T-helper 2 cell treated with Interferon-gamma antibody and Interleukin-4, amounts not matched to agents 5 μg/mL and 100 μg/mL, for 36 hours (primary cell): ENCODE measurements at regions not wholly inside any gene's neighbourhood (a gene's known extent, or its start where the extent isn't known, plus 50 kb on each side); places are given as distances from the start of the nearest gene placed in this dataset.
A peak's percentile ranks its signal among the peaks of the same experiment; 100 is the strongest.
"Not testable (repeated sequence)": the region's sequence is repeated elsewhere in the genome, so short reads cannot be mapped to it uniquely, and the experiment has no call there.

Experiments
- DNase-seq: peaks from one replicate; pipeline ENCODE4 v3.0.0; 2021; ENCODE audit warnings: low spot score
- H3K27ac Mint-ChIP-seq: one replicate; pipeline ENCODE4 v1.8.0; 2021; ENCODE audit warnings: mild to moderate bottlenecking, mixed read lengths
- H3K27me3 Mint-ChIP-seq: one replicate; pipeline ENCODE4 v1.8.0; 2021; ENCODE audit warnings: low read depth, mixed read lengths
- H3K36me3 Mint-ChIP-seq: one replicate; pipeline ENCODE4 v1.8.0; 2021; ENCODE audit warnings: low read depth, mixed read lengths
- H3K4me1 Mint-ChIP-seq: one replicate; pipeline ENCODE4 v1.8.0; 2021; ENCODE audit warnings: low read depth, mixed read lengths
- H3K4me3 Mint-ChIP-seq: one replicate; pipeline ENCODE4 v1.8.0; 2022; ENCODE audit warnings: mild to moderate bottlenecking, moderate library complexity, mixed read lengths
- H3K9me3 Mint-ChIP-seq: one replicate; pipeline ENCODE4 v1.8.0; 2021; ENCODE audit warnings: mixed read lengths

- H3K27ac Mint-ChIP-seq: no peak overlapping the region
- H3K9me3 Mint-ChIP-seq: no peaks in the 10 kb centered on the region
- peaks cover 3% of the 10 kb centered on the region for H3K4me1 Mint-ChIP-seq
- H3K27me3 Mint-ChIP-seq: no peaks in the 10 kb centered on the region
- DNase-seq: no peak
- no peak overlapping the region for H3K4me3 Mint-ChIP-seq
- no peaks in the 10 kb centered on the region for H3K36me3 Mint-ChIP-seq
Observed at GRCh38 chr6:84597238-84597875, 167.0 kb downstream of the TBX18 start.

GRCh38 chr6:84596488-84596887 is 167.9 kb downstream of the TBX18 start:
- peaks cover 4% of the 10 kb centered on the region for H3K27me3 Mint-ChIP-seq
- H3K4me3 Mint-ChIP-seq: no peak overlapping the region
- no peak overlapping the region for H3K27ac Mint-ChIP-seq
- no peak for DNase-seq
- peaks cover 3% of the 10 kb centered on the region for H3K4me1 Mint-ChIP-seq
- no peaks in the 10 kb centered on the region for H3K9me3 Mint-ChIP-seq
- H3K36me3 Mint-ChIP-seq: no peaks in the 10 kb centered on the region

GRCh38 chr6:84588697-84589080 is 175.7 kb downstream of the TBX18 start:
- H3K4me3 Mint-ChIP-seq: peak overlapping the region; percentile 35
- peaks cover 4% of the 10 kb centered on the region for H3K27me3 Mint-ChIP-seq
- no peaks in the 10 kb centered on the region for H3K36me3 Mint-ChIP-seq
- peaks cover 5% of the 10 kb centered on the region for H3K4me1 Mint-ChIP-seq
- H3K27ac Mint-ChIP-seq: no peak overlapping the region
- no peak for DNase-seq
- H3K9me3 Mint-ChIP-seq: peaks cover 4% of the 10 kb centered on the region

GRCh38 chr6:84587994-84588696 is 176.3 kb downstream of the TBX18 start:
- H3K4me3 Mint-ChIP-seq: peak overlapping the region; percentile 35
- not testable (repeated sequence) for DNase-seq, H3K9me3 Mint-ChIP-seq, H3K4me1 Mint-ChIP-seq, H3K27me3 Mint-ChIP-seq, H3K36me3 Mint-ChIP-seq
- H3K27ac Mint-ChIP-seq: peak overlapping the region; percentile 39

GRCh38 chr6:84587202-84587940 is 177.0 kb downstream of the TBX18 start:
- not testable (repeated sequence) for H3K27me3 Mint-ChIP-seq

GRCh38 chr6:84583784-84584183 is 180.6 kb downstream of the TBX18 start:
- DNase-seq: no peak
- no peak overlapping the region for H3K4me3 Mint-ChIP-seq

More at GRCh38 chr6:84587202-84587940, 177.0 kb downstream of the TBX18 start:
- H3K9me3 Mint-ChIP-seq, H3K4me1 Mint-ChIP-seq, DNase-seq, H3K27ac Mint-ChIP-seq, H3K36me3 Mint-ChIP-seq, H3K4me3 Mint-ChIP-seq: not testable (repeated sequence)

GRCh38 chr6:84582997-84583396 is 181.4 kb downstream of the TBX18 start:
- H3K4me3 Mint-ChIP-seq: no peak overlapping the region
- no peak overlapping the region for H3K27ac Mint-ChIP-seq
- no peaks in the 10 kb centered on the region for H3K36me3 Mint-ChIP-seq
- DNase-seq: no peak
- H3K4me1 Mint-ChIP-seq: peaks cover 6% of the 10 kb centered on the region
- no peaks in the 10 kb centered on the region for H3K27me3 Mint-ChIP-seq
- H3K9me3 Mint-ChIP-seq: peaks cover 11% of the 10 kb centered on the region

More at GRCh38 chr6:84583784-84584183, 180.6 kb downstream of the TBX18 start:
- Mint-ChIP-seq H3K27me3 (no peaks in the 10 kb centered on the region), H3K27ac (no peak overlapping the region), H3K4me1 (peaks cover 12% of the 10 kb centered on the region), H3K9me3 (peaks cover 11% of the 10 kb centered on the region), H3K36me3 (no peaks in the 10 kb centered on the region)

GRCh38 chr6:84581494-84582259 is 182.7 kb downstream of the TBX18 start:
- H3K27me3 Mint-ChIP-seq: no peaks in the 10 kb centered on the region
- H3K9me3 Mint-ChIP-seq: peaks cover 11% of the 10 kb centered on the region
- H3K4me1 Mint-ChIP-seq: peaks cover 6% of the 10 kb centered on the region
- H3K27ac Mint-ChIP-seq: peak overlapping the region; percentile 15
- peak overlapping the region; percentile 9 for H3K4me3 Mint-ChIP-seq
- H3K36me3 Mint-ChIP-seq: no peaks in the 10 kb centered on the region
- no peak for DNase-seq

- Mint-ChIP-seq H3K36me3 (no peaks in the 10 kb centered on the region), H3K27ac (no peak overlapping the region), H3K4me3 (no peak overlapping the region), H3K27me3 (no peaks in the 10 kb centered on the region), H3K9me3 (peaks cover 10% of the 10 kb centered on the region), H3K4me1 (peaks cover 10% of the 10 kb centered on the region)
- DNase-seq: no peak
Observed at GRCh38 chr6:84579404-84579803, 185.0 kb downstream of the TBX18 start.

DNA sequence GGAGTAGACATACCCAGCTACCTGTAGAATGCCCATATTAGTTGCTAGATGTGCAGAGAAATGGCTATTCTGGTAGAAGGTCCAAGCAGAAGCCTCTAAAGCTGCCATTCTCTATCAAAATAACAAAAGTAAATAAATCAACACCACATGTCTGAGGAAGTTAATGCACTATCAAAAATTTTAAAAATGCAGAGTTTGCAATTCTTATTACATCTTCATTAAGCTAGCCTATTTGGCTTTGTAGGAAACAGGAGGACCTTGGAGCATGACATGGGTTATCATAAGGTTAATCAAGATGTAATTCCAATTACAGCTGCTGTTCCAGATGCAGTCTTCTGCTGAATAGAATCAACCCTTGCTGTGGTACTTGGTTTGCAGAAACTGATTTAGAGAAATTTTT is 188.4 kb downstream of the TBX18 start:
- DNase-seq: no peak
- peaks cover 7% of the 10 kb centered on the region for H3K9me3 Mint-ChIP-seq
- H3K27me3 Mint-ChIP-seq: no peaks in the 10 kb centered on the region
- no peaks in the 10 kb centered on the region for H3K36me3 Mint-ChIP-seq
- no peak overlapping the region for H3K4me3 Mint-ChIP-seq
- H3K27ac Mint-ChIP-seq: no peak overlapping the region
- peaks cover 4% of the 10 kb centered on the region for H3K4me1 Mint-ChIP-seq

DNA sequence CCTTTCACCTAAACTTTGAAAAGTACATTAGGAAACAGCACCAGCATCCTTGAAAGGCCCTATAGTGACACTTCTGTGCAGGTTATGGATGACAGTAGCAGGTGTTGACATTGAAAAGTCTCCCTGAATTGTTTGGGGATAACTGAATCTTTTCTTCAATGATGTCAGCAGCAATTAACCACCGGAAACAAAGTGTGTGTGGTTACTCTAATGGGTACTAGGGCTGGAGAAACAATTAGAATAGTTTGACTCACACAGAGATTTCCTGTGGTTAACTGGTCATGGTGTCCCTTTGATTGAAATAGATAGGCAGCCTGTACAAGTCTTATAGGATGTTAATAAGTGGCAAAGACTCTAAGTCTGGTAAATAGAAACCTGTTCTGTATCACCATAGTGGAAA is 189.1 kb downstream of the TBX18 start:
- DNase-seq: no peak
- H3K9me3 Mint-ChIP-seq: peaks cover 7% of the 10 kb centered on the region
- H3K27me3 Mint-ChIP-seq: no peaks in the 10 kb centered on the region
- no peaks in the 10 kb centered on the region for H3K36me3 Mint-ChIP-seq
- peaks cover 4% of the 10 kb centered on the region for H3K4me1 Mint-ChIP-seq
- no peak overlapping the region for H3K27ac Mint-ChIP-seq
- no peak overlapping the region for H3K4me3 Mint-ChIP-seq

GRCh38 chr6:84569882-84570281 is 194.5 kb downstream of the TBX18 start:
- no peak overlapping the region for H3K4me3 Mint-ChIP-seq
- H3K9me3 Mint-ChIP-seq: no peaks in the 10 kb centered on the region
- H3K27me3 Mint-ChIP-seq: no peaks in the 10 kb centered on the region
- no peaks in the 10 kb centered on the region for H3K36me3 Mint-ChIP-seq
- H3K4me1 Mint-ChIP-seq: no peaks in the 10 kb centered on the region
- no peak overlapping the region for H3K27ac Mint-ChIP-seq
- DNase-seq: no peak

- Mint-ChIP-seq H3K27me3 (no peaks in the 10 kb centered on the region), H3K4me1 (no peaks in the 10 kb centered on the region), H3K4me3 (no peak overlapping the region), H3K36me3 (no peaks in the 10 kb centered on the region), H3K27ac (no peak overlapping the region), H3K9me3 (no peaks in the 10 kb centered on the region)
- no peak for DNase-seq
Observed at GRCh38 chr6:84568971-84569370, 195.4 kb downstream of the TBX18 start.

- H3K4me3 Mint-ChIP-seq, H3K9me3 Mint-ChIP-seq, H3K27me3 Mint-ChIP-seq, H3K4me1 Mint-ChIP-seq, H3K27ac Mint-ChIP-seq, H3K36me3 Mint-ChIP-seq, DNase-seq: not testable (repeated sequence)
Observed at GRCh38 chr6:84565718-84566117, 198.7 kb downstream of the TBX18 start.
